HFF-Myc (cell line): ENCODE measurements at regions not wholly inside any gene's neighbourhood (a gene's known extent, or its start where the extent isn't known, plus 50 kb on each side); places are given as distances from the start of the nearest gene placed in this dataset.

Source experiments
- DNase-seq: peaks from one replicate; pipeline ENCODE4 v3.0.0-alpha.2; 2011; ENCODE audit warnings: low read depth; ENCODE audit errors: extremely low read depth
- H3K4me3 ChIP-seq: replicated peaks from 2 replicates; pipeline ENCODE4 v1.5.1; 2011; ENCODE audit warnings: low read depth, mild to moderate bottlenecking, control low read depth, low read length
- CTCF ChIP-seq: IDR thresholded peaks from 2 replicates; pipeline ENCODE4 v1.5.1; 2012; ENCODE audit warnings: mild to moderate bottlenecking, low read depth, low read length, control low read depth; ENCODE audit errors: missing control alignments

GRCh38 chr2:113838744-113839444 is 51.0 kb upstream of the ACTR3 start:
- DNase-seq: no peak
- H3K4me3 ChIP-seq: no peak overlapping the region
- no peak for TF ChIP-seq CTCF

- no peak for TF ChIP-seq CTCF
- DNase-seq: no peak
- H3K4me3 ChIP-seq: no peak overlapping the region
These were observed 51.6 kb upstream of the ACTR3 start for GRCh38 chr2:113838277-113838676.

GRCh38 chr2:113834051-113834730 is 55.7 kb upstream of the ACTR3 start:
- TF ChIP-seq CTCF: no peak
- no peak overlapping the region for H3K4me3 ChIP-seq
- no peak for DNase-seq

- no peak for DNase-seq
- H3K4me3 ChIP-seq: no peak overlapping the region
- no peak for TF ChIP-seq CTCF
These were observed 57.0 kb upstream of the ACTR3 start for GRCh38 chr2:113832795-113833290.

GRCh38 chr2:113831161-113831560 is 58.7 kb upstream of the ACTR3 start:
- DNase-seq: no peak
- H3K4me3 ChIP-seq: no peak overlapping the region
- no peak for TF ChIP-seq CTCF

GRCh38 chr2:113829761-113830160 is 60.1 kb upstream of the ACTR3 start:
- TF ChIP-seq CTCF: no peak
- no peak overlapping the region for H3K4me3 ChIP-seq
- no peak for DNase-seq
